Lower leg skin (tissue), 3 donors: ENCODE measurements at regions not wholly inside any gene's neighbourhood (a gene's known extent, or its start where the extent isn't known, plus 50 kb on each side); places are given as distances from the start of the nearest gene placed in this dataset.

Source experiments
- POLR2A ChIP-seq, 2 donors: fragments of 450-650 bp; IDR thresholded peaks; one replicate each; pipeline ENCODE4 v1.6.1; 2016 to 2017; ENCODE audit warnings: antibody characterized with exemption in 2 of 2, mild to moderate bottlenecking in 1 of 2, moderate library complexity in 1 of 2
- TF ChIP-seq, protein P1 (sequence below), 3 donors: fragments of 450-650 bp; IDR thresholded peaks; one replicate each; pipeline ENCODE4 v1.5.1; 2016; ENCODE audit warnings: antibody characterized with exemption in 3 of 3, mild to moderate bottlenecking in 3 of 3, moderate library complexity in 2 of 3

DNA sequence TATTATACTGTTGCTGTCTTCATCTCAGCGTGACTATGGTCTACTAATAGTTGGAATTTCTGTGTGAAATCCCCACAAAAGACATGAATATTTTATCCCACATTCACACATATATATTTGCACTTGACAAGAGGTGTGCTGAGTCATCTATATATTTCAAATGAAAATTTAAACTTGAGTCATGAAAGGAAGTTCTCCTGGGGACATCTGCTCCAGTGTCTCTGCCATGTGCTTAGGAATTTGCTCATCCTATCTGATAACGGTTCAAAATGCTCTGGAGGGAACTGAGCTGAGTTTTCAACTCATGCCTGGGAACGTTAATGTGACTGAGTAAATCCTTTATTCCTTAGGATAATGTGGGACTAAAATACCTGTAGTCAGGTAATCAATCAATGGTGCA lies 326.2 kb upstream of the MEX3C start:
- TF ChIP-seq, protein P1, sequence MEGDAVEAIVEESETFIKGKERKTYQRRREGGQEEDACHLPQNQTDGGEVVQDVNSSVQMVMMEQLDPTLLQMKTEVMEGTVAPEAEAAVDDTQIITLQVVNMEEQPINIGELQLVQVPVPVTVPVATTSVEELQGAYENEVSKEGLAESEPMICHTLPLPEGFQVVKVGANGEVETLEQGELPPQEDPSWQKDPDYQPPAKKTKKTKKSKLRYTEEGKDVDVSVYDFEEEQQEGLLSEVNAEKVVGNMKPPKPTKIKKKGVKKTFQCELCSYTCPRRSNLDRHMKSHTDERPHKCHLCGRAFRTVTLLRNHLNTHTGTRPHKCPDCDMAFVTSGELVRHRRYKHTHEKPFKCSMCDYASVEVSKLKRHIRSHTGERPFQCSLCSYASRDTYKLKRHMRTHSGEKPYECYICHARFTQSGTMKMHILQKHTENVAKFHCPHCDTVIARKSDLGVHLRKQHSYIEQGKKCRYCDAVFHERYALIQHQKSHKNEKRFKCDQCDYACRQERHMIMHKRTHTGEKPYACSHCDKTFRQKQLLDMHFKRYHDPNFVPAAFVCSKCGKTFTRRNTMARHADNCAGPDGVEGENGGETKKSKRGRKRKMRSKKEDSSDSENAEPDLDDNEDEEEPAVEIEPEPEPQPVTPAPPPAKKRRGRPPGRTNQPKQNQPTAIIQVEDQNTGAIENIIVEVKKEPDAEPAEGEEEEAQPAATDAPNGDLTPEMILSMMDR (IDR thresholded peaks at IDR 0.05): no peak
- no peak for TF ChIP-seq POLR2A (IDR thresholded peaks at IDR 0.05)
